ENCODE measurements at regions not wholly inside any gene's neighbourhood (a gene's known extent, or its start where the extent isn't known, plus 50 kb on each side); places are given as distances from the start of the nearest gene placed in this dataset.

GRCh38 chr18:1891641-1892040 is 679.7 kb downstream of the METTL4 start:
- H3K4me3 ChIP-seq (ENCODE audit: low read depth, low read length), result no peak overlapping the region
- DNase-seq (ENCODE audit: low read depth), result no peak
- no peak for TF ChIP-seq CTCF (IDR thresholded peaks at IDR 0.05; ENCODE audit: control insufficient read depth, extremely low read depth, insufficient read depth)

GRCh38 chr18:1892191-1892590 is 679.1 kb downstream of the METTL4 start:
- TF ChIP-seq CTCF (IDR thresholded peaks at IDR 0.05; ENCODE audit: control insufficient read depth, extremely low read depth, insufficient read depth), result no peak
- no peak overlapping the region for H3K4me3 ChIP-seq (ENCODE audit: low read depth, low read length)
- DNase-seq (ENCODE audit: low read depth), result no peak

GRCh38 chr18:1895456-1896185 is 675.7 kb downstream of the METTL4 start:
- H3K4me3 ChIP-seq (ENCODE audit: low read depth, low read length), result no peak overlapping the region
- no peak for TF ChIP-seq CTCF (IDR thresholded peaks at IDR 0.05; ENCODE audit: control insufficient read depth, extremely low read depth, insufficient read depth)
- no peak for DNase-seq (ENCODE audit: low read depth)

GRCh38 chr18:1906421-1906820 is 664.9 kb downstream of the METTL4 start:
- no peak for DNase-seq (ENCODE audit: low read depth)
- no peak for TF ChIP-seq CTCF (IDR thresholded peaks at IDR 0.05; ENCODE audit: control insufficient read depth, extremely low read depth, insufficient read depth)
- H3K4me3 ChIP-seq (ENCODE audit: low read depth, low read length), result no peak overlapping the region

- TF ChIP-seq CTCF (IDR thresholded peaks at IDR 0.05; ENCODE audit: control insufficient read depth, extremely low read depth, insufficient read depth), result no peak
- H3K4me3 ChIP-seq (ENCODE audit: low read depth, low read length), result no peak overlapping the region
- DNase-seq (ENCODE audit: low read depth), result no peak
These were observed 663.7 kb downstream of the METTL4 start for GRCh38 chr18:1907470-1908206.

GRCh38 chr18:1914489-1914888 is 656.8 kb downstream of the METTL4 start:
- peak; percentile 64 for TF ChIP-seq CTCF (IDR thresholded peaks at IDR 0.05; ENCODE audit: control insufficient read depth, extremely low read depth, insufficient read depth)

More at GRCh38 chr18:1914489-1914888, 656.8 kb downstream of the METTL4 start:
- no peak overlapping the region for H3K4me3 ChIP-seq (ENCODE audit: low read depth, low read length)
- DNase-seq (ENCODE audit: low read depth), result peak; percentile 27
